Activated T-cell treated with anti-CD3 and anti-CD28 coated beads, Interleukin-2, amount 50 U/mL, for 72 hours (primary cell): ENCODE measurements at regions not wholly inside any gene's neighbourhood (a gene's known extent, or its start where the extent isn't known, plus 50 kb on each side); places are given as distances from the start of the nearest gene placed in this dataset.

ENCODE experiments used
- ATAC-seq, 2 donors: fragments of 150-1000 bp; cut with Tn5 transposase; replicated peaks in 1 of 2; 2 replicates each; pipeline ENCODE4 v1.10.0; 2021; ENCODE audit warnings: moderate library complexity in 2 of 2, mild to moderate bottlenecking in 1 of 2
- DNase-seq, 2 donors: peaks; one replicate each; pipeline ENCODE4 v3.0.0; 2021 to 2022; ENCODE audit warnings: mixed read lengths in 1 of 2
- H3K27ac Mint-ChIP-seq: one replicate; pipeline ENCODE4 v1.8.0; 2022; ENCODE audit warnings: mild to moderate bottlenecking, moderate library complexity, mixed read lengths
- H3K27me3 Mint-ChIP-seq: one replicate; pipeline ENCODE4 v1.8.0; 2022; ENCODE audit warnings: low read depth, mixed read lengths
- H3K36me3 Mint-ChIP-seq, 2 donors: one replicate each; pipeline ENCODE4 v1.8.0; 2022; ENCODE audit warnings: mixed read lengths in 2 of 2, mild to moderate bottlenecking in 1 of 2; ENCODE audit not compliant: insufficient read depth in 2 of 2
- H3K4me1 Mint-ChIP-seq: one replicate; pipeline ENCODE4 v1.8.0; 2022; ENCODE audit warnings: low read depth, mixed read lengths
- H3K4me3 Mint-ChIP-seq, 2 donors: one replicate each; pipeline ENCODE4 v1.8.0; 2022; ENCODE audit warnings: mild to moderate bottlenecking in 2 of 2, mixed read lengths in 2 of 2, moderate library complexity in 2 of 2
- H3K9me3 Mint-ChIP-seq, 2 donors: one replicate each; pipeline ENCODE4 v1.8.0; 2022; ENCODE audit warnings: mixed read lengths in 2 of 2

GRCh38 chr6:120262354-120262753, 912.8 kb upstream of the MAN1A1 start:
- H3K36me3 Mint-ChIP-seq: no peaks in the 10 kb centered on the region

GRCh38 chr6:120260636-120261035, 911.1 kb upstream of the MAN1A1 start:
- no peaks in the 10 kb centered on the region for H3K36me3 Mint-ChIP-seq
- H3K27ac Mint-ChIP-seq: no peak overlapping the region
- H3K9me3 Mint-ChIP-seq: peaks cover 0 to 1% of the 10 kb centered on the region in 2 donors
- no peak for ATAC-seq
- no peak overlapping the region for H3K4me3 Mint-ChIP-seq
- DNase-seq: no peak
- H3K4me1 Mint-ChIP-seq: no peaks in the 10 kb centered on the region
- no peaks in the 10 kb centered on the region for H3K27me3 Mint-ChIP-seq

More at GRCh38 chr6:120262354-120262753, 912.8 kb upstream of the MAN1A1 start:
- DNase-seq (no peak), ATAC-seq (no peak)
- Mint-ChIP-seq H3K4me1 (no peaks in the 10 kb centered on the region), H3K27me3 (no peaks in the 10 kb centered on the region), H3K4me3 (no peak overlapping the region), H3K9me3 (peaks cover 2 to 4% of the 10 kb centered on the region in 2 donors), H3K27ac (no peak overlapping the region)

GRCh38 chr6:120254651-120255050, 905.1 kb upstream of the MAN1A1 start:
- H3K27ac Mint-ChIP-seq: no peak overlapping the region
- H3K4me3 Mint-ChIP-seq: no peak overlapping the region
- DNase-seq (no peak), ATAC-seq (no peak)
- peaks cover 5 to 8% of the 10 kb centered on the region in 2 donors for H3K9me3 Mint-ChIP-seq
- no peaks in the 10 kb centered on the region for H3K36me3 Mint-ChIP-seq
- no peaks in the 10 kb centered on the region for H3K27me3 Mint-ChIP-seq
- no peaks in the 10 kb centered on the region for H3K4me1 Mint-ChIP-seq

- Mint-ChIP-seq H3K27ac (no peak overlapping the region), H3K9me3 (peaks cover 8 to 9% of the 10 kb centered on the region in 2 donors), H3K4me3 (no peak overlapping the region), H3K27me3 (no peaks in the 10 kb centered on the region), H3K36me3 (no peaks in the 10 kb centered on the region), H3K4me1 (no peaks in the 10 kb centered on the region)
- DNase-seq (no peak), ATAC-seq (no peak)
These were observed 898.9 kb upstream of the MAN1A1 start for GRCh38 chr6:120248451-120248850.

- Mint-ChIP-seq H3K27me3 (no peaks in the 10 kb centered on the region), H3K27ac (no peak overlapping the region), H3K9me3 (peaks cover 3 to 15% of the 10 kb centered on the region in 2 donors), H3K4me1 (no peaks in the 10 kb centered on the region), H3K36me3 (peaks cover 2% of the 10 kb centered on the region in 2 donors), H3K4me3 (no peak overlapping the region)
- ATAC-seq: no peak
- no peak for DNase-seq
These were observed 887.7 kb upstream of the MAN1A1 start for GRCh38 chr6:120237221-120237620.

GRCh38 chr6:120230008-120230407, 880.4 kb upstream of the MAN1A1 start:
- Mint-ChIP-seq H3K27ac (no peak overlapping the region), H3K27me3 (no peaks in the 10 kb centered on the region), H3K4me3 (no peak overlapping the region), H3K9me3 (peaks cover 3 to 7% of the 10 kb centered on the region in 2 donors), H3K4me1 (no peaks in the 10 kb centered on the region), H3K36me3 (peaks cover 0 to 2% of the 10 kb centered on the region in 2 donors)
- ATAC-seq: no peak
- no peak for DNase-seq

- no peak for ATAC-seq
- peaks cover 0 to 3% of the 10 kb centered on the region in 2 donors for H3K9me3 Mint-ChIP-seq
- H3K4me3 Mint-ChIP-seq: no peak overlapping the region
- no peak overlapping the region for H3K27ac Mint-ChIP-seq
- no peak for DNase-seq
- H3K4me1 Mint-ChIP-seq: no peaks in the 10 kb centered on the region
- no peaks in the 10 kb centered on the region for H3K27me3 Mint-ChIP-seq
- H3K36me3 Mint-ChIP-seq: no peaks in the 10 kb centered on the region
These were observed 878.7 kb upstream of the MAN1A1 start for GRCh38 chr6:120228297-120228696.

GRCh38 chr6:120219339-120219738, 869.8 kb upstream of the MAN1A1 start:
- DNase-seq (no peak), ATAC-seq (no peak)
- Mint-ChIP-seq H3K27me3 (no peaks in the 10 kb centered on the region), H3K27ac (no peak overlapping the region), H3K4me1 (no peaks in the 10 kb centered on the region), H3K4me3 (no peak overlapping the region), H3K36me3 (no peaks in the 10 kb centered on the region), H3K9me3 (no peaks in the 10 kb centered on the region)

GRCh38 chr6:120214088-120214499, 864.5 kb upstream of the MAN1A1 start:
- H3K9me3 Mint-ChIP-seq: no peaks in the 10 kb centered on the region
- no peak overlapping the region for H3K4me3 Mint-ChIP-seq
- ATAC-seq (no peak), DNase-seq (no peak)
- no peak overlapping the region for H3K27ac Mint-ChIP-seq
- H3K4me1 Mint-ChIP-seq: no peaks in the 10 kb centered on the region
- no peaks in the 10 kb centered on the region for H3K27me3 Mint-ChIP-seq
- H3K36me3 Mint-ChIP-seq: no peaks in the 10 kb centered on the region

GRCh38 chr6:120211955-120212792, 862.6 kb upstream of the MAN1A1 start:
- ATAC-seq: no peak
- DNase-seq: no peak
- Mint-ChIP-seq H3K4me1 (no peaks in the 10 kb centered on the region), H3K9me3 (no peaks in the 10 kb centered on the region), H3K27me3 (no peaks in the 10 kb centered on the region), H3K27ac (no peak overlapping the region), H3K36me3 (no peaks in the 10 kb centered on the region), H3K4me3 (no peak overlapping the region)

- ATAC-seq: no peak
- H3K4me3 Mint-ChIP-seq: no peak overlapping the region
- H3K4me1 Mint-ChIP-seq: no peaks in the 10 kb centered on the region
- peaks cover 0 to 2% of the 10 kb centered on the region in 2 donors for H3K9me3 Mint-ChIP-seq
- H3K27me3 Mint-ChIP-seq: no peaks in the 10 kb centered on the region
- no peak overlapping the region for H3K27ac Mint-ChIP-seq
- no peak for DNase-seq
- no peaks in the 10 kb centered on the region for H3K36me3 Mint-ChIP-seq
These were observed 853.3 kb upstream of the MAN1A1 start for GRCh38 chr6:120202878-120203277.

GRCh38 chr6:120200853-120201252, 851.3 kb upstream of the MAN1A1 start:
- Mint-ChIP-seq H3K9me3 (no peaks in the 10 kb centered on the region), H3K4me3 (no peak overlapping the region), H3K27ac (no peak overlapping the region), H3K27me3 (no peaks in the 10 kb centered on the region), H3K36me3 (no peaks in the 10 kb centered on the region), H3K4me1 (no peaks in the 10 kb centered on the region)
- DNase-seq: no peak
- no peak for ATAC-seq

GRCh38 chr6:120198033-120198432, 848.5 kb upstream of the MAN1A1 start:
- no peaks in the 10 kb centered on the region for H3K27me3 Mint-ChIP-seq
- ATAC-seq: peak in 1 of 2 donors; percentile 9
- H3K4me1 Mint-ChIP-seq: no peaks in the 10 kb centered on the region
- H3K27ac Mint-ChIP-seq: no peak overlapping the region
- no peaks in the 10 kb centered on the region for H3K9me3 Mint-ChIP-seq
- H3K4me3 Mint-ChIP-seq: no peak overlapping the region
- H3K36me3 Mint-ChIP-seq: no peaks in the 10 kb centered on the region
- no peak for DNase-seq

- H3K27me3 Mint-ChIP-seq: no peaks in the 10 kb centered on the region
- ATAC-seq (no peak), DNase-seq (no peak)
- no peaks in the 10 kb centered on the region for H3K9me3 Mint-ChIP-seq
- no peaks in the 10 kb centered on the region for H3K36me3 Mint-ChIP-seq
- H3K4me3 Mint-ChIP-seq: no peak overlapping the region
- no peak overlapping the region for H3K27ac Mint-ChIP-seq
- H3K4me1 Mint-ChIP-seq: no peaks in the 10 kb centered on the region
These were observed 836.5 kb upstream of the MAN1A1 start for GRCh38 chr6:120186080-120186479.
